KMS-11 (cell line): ENCODE measurements at regions not wholly inside any gene's neighbourhood (a gene's known extent, or its start where the extent isn't known, plus 50 kb on each side); places are given as distances from the start of the nearest gene placed in this dataset.

ENCODE experiments used
- H2AFZ ChIP-seq: fragments of 200-600 bp; sonication (generic); 2 replicates; pipeline ENCODE4 v1.6.1; 2016; ENCODE audit warnings: antibody characterized with exemption, mixed run types, low read depth
- H3K27ac ChIP-seq: fragments of 200-600 bp; sonication (generic); 2 replicates; pipeline ENCODE4 v1.6.1; 2016; ENCODE audit warnings: mild to moderate bottlenecking, mixed run types
- H3K27me3 ChIP-seq: fragments of 200-600 bp; sonication (generic); 2 replicates; pipeline ENCODE4 v1.6.1; 2017; ENCODE audit warnings: mild to moderate bottlenecking, low read depth, mixed run types, moderate library complexity; ENCODE audit not compliant: insufficient read depth
- H3K36me3 ChIP-seq: fragments of 200-600 bp; sonication (generic); 2 replicates; pipeline ENCODE4 v1.6.1; 2017; ENCODE audit warnings: mild to moderate bottlenecking, mixed run types; ENCODE audit not compliant: insufficient read depth
- H3K4me1 ChIP-seq: fragments of 200-600 bp; sonication (generic); 2 replicates; pipeline ENCODE4 v1.6.1; 2016; ENCODE audit warnings: mild to moderate bottlenecking, low read depth, mixed run types; ENCODE audit not compliant: poor library complexity, severe bottlenecking
- H3K4me2 ChIP-seq: fragments of 200-600 bp; sonication (generic); 2 replicates; pipeline ENCODE4 v1.7.0; 2016; ENCODE audit warnings: mild to moderate bottlenecking, mixed run types
- H3K4me3 ChIP-seq: fragments of 200-600 bp; sonication (generic); IDR thresholded peaks from 2 replicates; pipeline ENCODE4 v1.6.1; 2017; ENCODE audit warnings: low read depth, low read length, mixed read lengths; ENCODE audit not compliant: insufficient read depth
- H3K79me2 ChIP-seq: fragments of 200-600 bp; sonication (generic); 2 replicates; pipeline ENCODE4 v1.6.1; 2016; ENCODE audit warnings: low read depth, mixed run types; ENCODE audit not compliant: insufficient read depth
- H3K9ac ChIP-seq: fragments of 200-600 bp; sonication (generic); 2 replicates; pipeline ENCODE4 v1.6.1; 2016; ENCODE audit warnings: mild to moderate bottlenecking, mixed run types
- H4K20me1 ChIP-seq: fragments of 200-600 bp; sonication (generic); 2 replicates; pipeline ENCODE4 v1.6.1; 2016; ENCODE audit warnings: mild to moderate bottlenecking, mixed run types; ENCODE audit not compliant: insufficient read depth
- TF ChIP-seq, protein P1 (sequence below): fragments of 200-600 bp; sonication (generic); conservative IDR thresholded peaks from 2 replicates; pipeline ENCODE4 v1.6.1; 2017; ENCODE audit warnings: low read depth, mild to moderate bottlenecking, antibody characterized with exemption, low read length, moderate library complexity, mixed read lengths

DNA sequence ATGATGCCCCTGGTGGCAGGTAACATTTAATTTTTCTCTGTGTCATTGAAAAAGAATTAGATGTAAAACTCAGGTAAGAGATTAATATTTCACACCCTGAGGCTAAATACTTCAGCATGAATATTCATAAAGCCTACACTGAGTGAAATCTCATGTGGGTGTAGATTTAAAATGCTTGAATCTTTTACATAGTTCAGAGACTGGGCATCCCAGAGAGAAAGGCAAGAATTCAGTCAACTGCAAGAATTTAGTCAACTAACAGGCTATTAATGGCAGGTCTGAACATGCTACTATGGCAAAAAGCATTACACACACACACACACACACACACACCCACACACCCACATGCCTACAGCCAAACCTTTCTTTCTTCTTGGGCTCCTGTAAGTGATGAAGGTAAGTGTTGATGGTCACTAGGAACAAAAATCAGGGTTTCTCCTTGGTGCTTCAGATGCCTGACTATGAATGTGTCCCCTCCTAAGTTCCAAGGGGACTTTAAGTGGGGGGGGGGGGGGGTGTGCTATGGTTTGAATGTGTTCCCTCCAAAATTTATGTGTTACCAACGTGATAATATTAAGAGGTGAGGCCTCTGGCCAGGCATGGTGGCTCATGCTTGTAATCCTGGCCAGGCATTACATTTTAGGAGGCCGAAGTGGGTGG is 63.7 kb upstream of the PSMD7 start:
- no peaks in the 10 kb centered on the region for H3K36me3 ChIP-seq
- no peak overlapping the region for H3K4me2 ChIP-seq
- no peak overlapping the region for H3K9ac ChIP-seq
- H3K27ac ChIP-seq: no peak overlapping the region
- no peak overlapping the region for H2AFZ ChIP-seq
- H3K27me3 ChIP-seq: no peaks in the 10 kb centered on the region
- TF ChIP-seq, protein P1, sequence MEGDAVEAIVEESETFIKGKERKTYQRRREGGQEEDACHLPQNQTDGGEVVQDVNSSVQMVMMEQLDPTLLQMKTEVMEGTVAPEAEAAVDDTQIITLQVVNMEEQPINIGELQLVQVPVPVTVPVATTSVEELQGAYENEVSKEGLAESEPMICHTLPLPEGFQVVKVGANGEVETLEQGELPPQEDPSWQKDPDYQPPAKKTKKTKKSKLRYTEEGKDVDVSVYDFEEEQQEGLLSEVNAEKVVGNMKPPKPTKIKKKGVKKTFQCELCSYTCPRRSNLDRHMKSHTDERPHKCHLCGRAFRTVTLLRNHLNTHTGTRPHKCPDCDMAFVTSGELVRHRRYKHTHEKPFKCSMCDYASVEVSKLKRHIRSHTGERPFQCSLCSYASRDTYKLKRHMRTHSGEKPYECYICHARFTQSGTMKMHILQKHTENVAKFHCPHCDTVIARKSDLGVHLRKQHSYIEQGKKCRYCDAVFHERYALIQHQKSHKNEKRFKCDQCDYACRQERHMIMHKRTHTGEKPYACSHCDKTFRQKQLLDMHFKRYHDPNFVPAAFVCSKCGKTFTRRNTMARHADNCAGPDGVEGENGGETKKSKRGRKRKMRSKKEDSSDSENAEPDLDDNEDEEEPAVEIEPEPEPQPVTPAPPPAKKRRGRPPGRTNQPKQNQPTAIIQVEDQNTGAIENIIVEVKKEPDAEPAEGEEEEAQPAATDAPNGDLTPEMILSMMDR: no peak; the same call in 1 of the 2 replicates
- no peaks in the 10 kb centered on the region for H3K4me1 ChIP-seq
- no peak overlapping the region for H3K4me3 ChIP-seq
- H4K20me1 ChIP-seq: no peaks in the 10 kb centered on the region
- no peaks in the 10 kb centered on the region for H3K79me2 ChIP-seq

DNA sequence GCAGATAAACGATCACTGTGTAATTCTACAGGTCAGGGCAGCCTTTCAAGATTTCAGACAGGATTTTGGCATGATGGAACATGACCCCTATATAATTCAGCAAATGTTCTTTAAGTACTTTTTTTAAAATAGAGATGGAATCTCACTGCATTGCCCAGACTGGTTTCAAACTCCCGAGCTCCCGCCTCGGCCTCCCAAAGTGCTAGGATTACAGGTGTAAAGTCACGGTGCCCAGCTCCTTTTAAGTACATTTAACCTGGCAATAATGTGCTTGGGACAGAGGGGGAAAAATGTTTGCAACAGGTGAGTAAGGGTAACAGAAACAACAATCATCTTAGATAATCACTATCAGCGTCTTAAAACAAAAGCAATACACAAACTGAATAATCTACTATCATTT is 66.5 kb upstream of the PSMD7 start:
- no peaks in the 10 kb centered on the region for H3K4me1 ChIP-seq
- H3K4me2 ChIP-seq: no peak overlapping the region
- no peak overlapping the region for H3K27ac ChIP-seq
- H3K36me3 ChIP-seq: no peaks in the 10 kb centered on the region
- no peak overlapping the region for H2AFZ ChIP-seq
- no peaks in the 10 kb centered on the region for H3K79me2 ChIP-seq
- no peak overlapping the region for H3K4me3 ChIP-seq
- no peaks in the 10 kb centered on the region for H4K20me1 ChIP-seq
- no peaks in the 10 kb centered on the region for H3K27me3 ChIP-seq
- no peak overlapping the region for H3K9ac ChIP-seq
- TF ChIP-seq, protein P1: no peak

DNA sequence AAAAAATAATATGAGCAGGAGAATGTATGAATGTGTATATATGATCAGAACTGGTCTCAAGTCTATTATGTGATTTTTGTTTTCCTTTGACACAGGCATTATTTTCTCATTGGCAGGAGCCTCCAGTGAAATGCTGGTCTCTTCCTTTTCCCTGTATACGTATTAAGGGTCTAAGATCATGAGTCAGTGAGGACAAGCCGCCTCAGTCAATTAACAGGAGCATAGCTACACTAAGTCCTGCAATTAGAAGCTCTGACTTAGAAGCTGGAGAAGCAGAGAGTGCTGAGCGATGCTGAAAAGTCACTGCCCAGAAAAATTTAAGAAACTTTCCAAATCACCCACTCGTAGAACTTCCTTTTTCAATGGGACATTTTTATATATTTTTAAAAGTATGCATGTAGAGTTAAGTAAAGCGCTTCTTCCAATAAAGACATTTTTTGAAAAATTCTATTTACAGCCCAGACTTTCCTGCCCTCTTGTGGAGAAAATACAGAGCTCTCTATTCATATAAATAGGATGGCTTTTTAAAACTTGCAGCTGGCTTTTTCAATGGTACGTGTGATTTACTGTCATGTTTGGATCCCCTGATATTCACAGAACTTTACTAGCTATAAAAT is 70.2 kb upstream of the PSMD7 start:
- H3K27me3 ChIP-seq: no peaks in the 10 kb centered on the region
- H3K79me2 ChIP-seq: no peaks in the 10 kb centered on the region
- H3K4me1 ChIP-seq: peaks cover 11% of the 10 kb centered on the region
- TF ChIP-seq, protein P1: peak; percentile 44; the same call in 1 of the 2 replicates
- no peaks in the 10 kb centered on the region for H3K36me3 ChIP-seq
- no peak overlapping the region for H2AFZ ChIP-seq
- no peaks in the 10 kb centered on the region for H4K20me1 ChIP-seq
- H3K4me3 ChIP-seq: no peak overlapping the region
- H3K27ac ChIP-seq: no peak overlapping the region
- no peak overlapping the region for H3K4me2 ChIP-seq
- H3K9ac ChIP-seq: no peak overlapping the region

DNA sequence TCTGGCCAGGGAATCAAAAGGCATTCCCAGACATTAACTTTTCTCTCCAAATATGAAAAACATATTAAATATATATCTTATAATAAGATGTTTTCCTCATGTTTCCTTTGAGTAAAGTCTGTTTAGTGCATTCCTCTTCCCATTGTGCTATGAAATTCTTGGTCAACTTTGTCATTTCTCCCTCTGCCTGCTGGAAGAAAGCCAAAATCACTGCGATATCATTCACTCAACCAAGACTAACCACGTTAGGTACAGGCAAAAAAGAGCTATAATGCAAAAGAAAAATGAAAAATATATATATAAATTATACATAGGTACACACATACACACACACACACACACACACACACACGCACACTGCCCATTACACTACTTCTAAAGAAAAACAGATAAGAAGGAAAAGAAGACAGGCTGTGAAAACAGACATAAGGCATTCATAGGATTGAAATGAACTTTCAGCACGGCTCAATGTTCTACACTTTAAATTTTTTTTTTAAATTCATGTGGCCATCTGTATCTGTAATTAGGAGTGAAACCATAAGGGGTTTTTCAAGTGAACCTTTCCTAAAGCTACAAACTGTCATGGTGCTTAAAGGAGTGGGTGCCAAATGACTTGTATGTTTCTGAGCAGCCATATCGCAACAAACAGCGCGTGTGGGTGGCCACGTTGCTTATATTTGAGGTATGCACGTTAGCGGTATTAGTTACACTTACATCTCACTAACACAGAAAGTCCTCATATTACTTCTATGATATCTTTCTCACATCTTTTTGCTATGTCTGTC is 71.6 kb upstream of the PSMD7 start:
- Histone ChIP-seq H4K20me1 (no peaks in the 10 kb centered on the region), H2AFZ (no peak overlapping the region), H3K36me3 (no peaks in the 10 kb centered on the region), H3K9ac (no peak overlapping the region), H3K27me3 (no peaks in the 10 kb centered on the region), H3K4me1 (peaks cover 11% of the 10 kb centered on the region), H3K79me2 (no peaks in the 10 kb centered on the region), H3K27ac (no peak overlapping the region), H3K4me3 (no peak overlapping the region), H3K4me2 (no peak overlapping the region)
- TF ChIP-seq, protein P1: no peak
